DMS114 treated with DMSO at 0.1 percent for 48 hours (cell line): ENCODE measurements at regions not wholly inside any gene's neighbourhood (a gene's known extent, or its start where the extent isn't known, plus 50 kb on each side); places are given as distances from the start of the nearest gene placed in this dataset.

Source experiments
- DNase-seq: peaks from one replicate; lab custom pipeline; 2025; ENCODE audit not compliant: unreplicated experiment; lab: John Stamatoyannopoulos, UW

GRCh38 chr16:85320677-85321385 lies 208.6 kb upstream of the CIBAR2 start:
- DNase-seq, result no peak

- no peak for DNase-seq
Measured at GRCh38 chr16:85321509-85322271, 209.4 kb upstream of the CIBAR2 start.

GRCh38 chr16:85323230-85323960 lies 211.1 kb upstream of the CIBAR2 start:
- no peak for DNase-seq

GRCh38 chr16:85323961-85324253 lies 211.6 kb upstream of the CIBAR2 start:
- no peak for DNase-seq

GRCh38 chr16:85324488-85324887 lies 212.2 kb upstream of the CIBAR2 start:
- DNase-seq, result no peak

- no peak for DNase-seq
Measured at GRCh38 chr16:85326113-85326793, 214.0 kb upstream of the CIBAR2 start.

GRCh38 chr16:85326794-85327181 lies 214.5 kb upstream of the CIBAR2 start:
- no peak for DNase-seq

- no peak for DNase-seq
Measured at GRCh38 chr16:85327731-85328675, 215.7 kb upstream of the CIBAR2 start.

- no peak for DNase-seq
Measured at GRCh38 chr16:85328676-85329058, 216.4 kb upstream of the CIBAR2 start.

GRCh38 chr16:85329059-85329812 lies 217.0 kb upstream of the CIBAR2 start:
- DNase-seq, result no peak

GRCh38 chr16:85330006-85330693 lies 217.9 kb upstream of the CIBAR2 start:
- no peak for DNase-seq

GRCh38 chr16:85330694-85331188 lies 218.5 kb upstream of the CIBAR2 start:
- peak; percentile 25 for DNase-seq

GRCh38 chr16:85331688-85332087 lies 219.4 kb upstream of the CIBAR2 start:
- DNase-seq, result no peak

- DNase-seq, result no peak
Measured at GRCh38 chr16:85332175-85332574, 219.9 kb upstream of the CIBAR2 start.

- DNase-seq, result no peak
Measured at GRCh38 chr16:85333337-85333736, 221.1 kb upstream of the CIBAR2 start.

- no peak for DNase-seq
Measured at GRCh38 chr16:85333744-85334640, 221.7 kb upstream of the CIBAR2 start.

GRCh38 chr16:85334718-85335583 lies 222.7 kb upstream of the CIBAR2 start:
- no peak for DNase-seq
